TTC549 (cell line): ENCODE measurements at regions not wholly inside any gene's neighbourhood (a gene's known extent, or its start where the extent isn't known, plus 50 kb on each side); places are given as distances from the start of the nearest gene placed in this dataset.
"Not testable (repeated sequence)": the region's sequence is repeated elsewhere in the genome, so short reads cannot be mapped to it uniquely, and the experiment has no call there.

Experiments
- FAIRE-seq: peaks from 2 replicates; lab custom pipeline; 2012; peaks lifted over from hg19 to GRCh38; lab: Jason Lieb, UNC

DNA sequence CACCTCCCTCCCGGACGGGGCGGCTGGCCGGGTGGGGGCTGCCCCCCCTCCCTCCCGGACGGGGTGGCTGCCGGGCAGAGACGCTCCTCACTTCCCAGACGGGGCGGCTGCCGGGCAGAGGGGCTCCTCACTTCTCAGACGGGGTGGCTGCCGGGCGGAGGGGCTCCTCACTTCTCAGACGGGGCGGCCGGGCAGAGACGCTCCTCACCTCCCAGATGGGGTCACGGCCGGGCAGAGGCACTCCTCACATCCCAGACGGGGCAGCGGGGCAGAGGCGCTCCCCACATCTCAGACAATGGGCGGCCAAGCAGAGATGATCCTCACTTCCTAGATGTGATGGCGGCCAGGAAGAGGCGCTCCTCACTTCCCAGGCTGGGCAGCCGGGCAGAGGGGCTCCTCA lies 1430.4 kb upstream of the FLRT2 start:
- not testable (repeated sequence) for FAIRE-seq

DNA sequence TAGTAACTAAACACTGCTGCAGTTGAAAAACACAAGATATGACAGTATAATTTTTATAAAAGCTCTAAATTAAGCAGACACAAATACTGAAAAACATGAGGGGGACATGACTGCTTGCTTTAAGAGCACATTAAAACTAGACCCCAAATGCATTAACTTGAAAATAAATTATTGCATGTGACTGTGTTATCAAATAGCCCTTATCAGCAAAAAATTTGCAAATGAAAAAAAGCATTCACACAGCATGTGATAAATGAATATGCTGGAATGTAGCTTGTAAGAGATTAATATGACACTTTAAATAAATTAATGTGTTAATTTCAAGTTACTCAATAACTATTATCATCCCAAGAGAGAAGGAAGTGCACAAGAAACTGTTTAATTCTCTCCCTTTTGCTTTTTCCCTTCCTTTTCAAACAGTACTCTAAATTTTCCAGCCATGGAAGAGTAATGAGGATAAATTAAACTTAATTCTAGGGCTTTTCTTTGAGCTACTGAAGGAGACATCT lies 1422.1 kb upstream of the FLRT2 start:
- FAIRE-seq = no peak

DNA sequence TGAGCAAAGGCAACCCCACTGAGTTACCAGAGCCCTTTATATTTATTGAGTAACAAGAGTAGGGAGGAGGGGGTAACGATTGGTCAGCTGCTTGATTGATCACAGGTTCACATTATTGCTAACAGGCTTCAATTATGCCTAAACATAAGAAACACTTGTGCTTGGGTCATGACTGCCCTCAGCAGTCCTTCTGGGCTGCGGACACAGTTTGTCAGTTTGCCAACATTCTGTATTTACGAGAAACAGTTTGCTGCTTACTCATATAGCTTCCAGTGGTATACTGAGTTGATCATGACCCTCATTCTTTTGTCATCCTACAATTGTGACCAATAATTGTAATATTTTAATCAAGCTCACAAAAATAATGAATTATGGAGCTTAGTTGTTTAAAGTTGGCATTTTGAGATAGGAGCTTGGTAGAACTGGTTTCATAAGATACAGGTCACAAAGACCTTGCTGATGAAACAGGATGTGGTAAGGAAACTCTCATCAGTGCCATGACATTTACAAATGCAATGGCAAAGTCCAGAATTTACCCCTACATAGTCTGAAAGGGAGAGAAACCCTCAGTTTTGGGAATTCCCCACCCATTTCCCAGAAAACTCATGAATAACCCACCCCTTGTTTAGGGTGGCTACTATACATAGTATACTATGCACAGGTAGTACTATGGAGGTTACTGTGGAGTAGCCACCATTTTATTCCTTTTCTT lies 1421.0 kb upstream of the FLRT2 start:
- no peak for FAIRE-seq

DNA sequence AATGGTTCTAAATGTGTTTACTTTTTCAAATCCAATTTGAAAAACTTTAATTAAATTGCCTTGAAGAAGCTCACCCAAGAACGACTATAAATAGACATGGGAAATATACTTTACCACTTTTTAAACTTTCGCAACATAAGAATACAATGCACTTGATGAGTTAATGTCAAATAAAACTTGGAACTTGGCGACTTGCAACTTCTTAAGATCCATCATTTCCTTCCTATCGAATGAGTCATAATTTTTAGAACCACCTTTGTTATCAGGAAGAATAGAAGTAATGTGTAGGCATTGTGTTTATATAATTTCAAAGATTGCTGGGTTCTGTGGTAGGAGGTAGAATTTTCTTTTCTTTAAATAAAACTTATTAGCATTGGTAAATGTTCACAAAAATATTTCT lies 1417.4 kb upstream of the FLRT2 start:
- FAIRE-seq = no peak

DNA sequence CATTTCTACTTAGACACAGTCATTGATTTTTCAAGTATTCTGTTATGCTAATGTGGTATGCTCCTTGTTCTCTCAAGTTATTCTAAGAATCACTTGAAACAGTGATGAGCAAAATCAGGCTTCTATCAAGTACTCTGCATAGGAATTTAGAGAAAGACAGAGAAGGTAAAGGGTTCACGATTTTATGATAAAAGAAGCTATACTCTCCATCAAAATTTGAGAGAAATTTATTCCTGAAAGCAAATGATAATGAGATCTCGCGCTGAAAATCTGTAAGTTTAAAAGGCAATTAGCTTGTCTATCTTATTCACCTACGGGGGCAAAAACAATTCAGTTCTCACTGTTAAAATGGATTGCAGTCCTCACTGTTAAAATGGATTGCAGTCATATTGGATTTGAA lies 1404.3 kb upstream of the FLRT2 start:
- FAIRE-seq = no peak

DNA sequence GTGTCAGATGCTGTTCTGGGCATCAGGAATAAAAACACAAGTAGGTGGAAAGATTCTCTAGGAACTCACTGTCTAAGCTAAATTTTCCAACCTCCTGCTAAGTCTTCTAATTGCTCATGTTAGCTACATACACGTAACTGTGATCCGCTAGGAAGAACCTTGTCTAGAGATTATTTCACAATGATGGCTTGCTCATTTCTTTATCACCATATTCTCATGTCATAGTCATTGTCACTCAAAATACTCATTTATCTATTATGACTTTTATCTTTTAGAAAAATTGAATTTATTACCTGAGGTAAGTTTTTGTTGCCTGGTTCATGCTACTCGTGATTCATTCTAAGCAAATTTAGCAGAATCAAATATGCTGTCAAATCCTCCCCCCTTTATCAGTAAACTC lies 1402.4 kb upstream of the FLRT2 start:
- FAIRE-seq = no peak

DNA sequence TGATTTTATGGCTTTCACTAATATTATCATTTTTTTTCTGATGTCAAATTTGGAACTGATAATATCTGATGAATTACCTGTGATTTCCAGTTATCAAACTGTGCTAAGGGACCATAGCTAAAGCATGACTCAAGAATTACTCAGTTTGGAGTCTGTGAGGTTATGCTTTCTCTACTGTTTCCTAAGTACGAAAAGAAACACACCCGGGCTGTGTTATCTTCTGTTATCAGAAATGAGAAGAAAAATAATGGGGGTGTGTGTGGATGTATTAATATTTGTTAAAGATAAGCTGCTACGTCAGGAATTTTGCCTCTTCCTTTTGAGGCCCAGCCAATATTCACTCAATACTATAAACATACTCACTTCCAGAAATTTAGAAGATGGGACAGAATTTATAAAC lies 1401.9 kb upstream of the FLRT2 start:
- FAIRE-seq = no peak

DNA sequence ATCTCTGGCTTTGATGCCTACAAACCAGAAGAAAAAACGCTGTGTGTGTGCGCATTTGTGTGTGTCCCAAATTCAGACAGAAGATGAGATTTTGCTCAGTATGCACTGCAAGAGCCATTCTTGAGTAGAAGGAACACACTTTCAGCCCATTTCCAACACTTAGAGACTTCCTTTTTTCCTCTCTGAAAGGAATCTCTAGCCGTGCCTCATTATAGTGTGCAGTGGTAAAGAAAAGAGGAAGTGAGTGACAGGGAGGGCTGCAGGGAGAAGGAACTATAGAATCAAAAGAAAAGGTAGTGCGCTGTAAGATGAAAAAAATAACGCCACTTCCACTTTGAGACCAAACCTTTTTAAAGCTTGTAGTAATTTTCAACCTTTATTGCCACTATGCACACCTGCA lies 1400.9 kb upstream of the FLRT2 start:
- no peak for FAIRE-seq

DNA sequence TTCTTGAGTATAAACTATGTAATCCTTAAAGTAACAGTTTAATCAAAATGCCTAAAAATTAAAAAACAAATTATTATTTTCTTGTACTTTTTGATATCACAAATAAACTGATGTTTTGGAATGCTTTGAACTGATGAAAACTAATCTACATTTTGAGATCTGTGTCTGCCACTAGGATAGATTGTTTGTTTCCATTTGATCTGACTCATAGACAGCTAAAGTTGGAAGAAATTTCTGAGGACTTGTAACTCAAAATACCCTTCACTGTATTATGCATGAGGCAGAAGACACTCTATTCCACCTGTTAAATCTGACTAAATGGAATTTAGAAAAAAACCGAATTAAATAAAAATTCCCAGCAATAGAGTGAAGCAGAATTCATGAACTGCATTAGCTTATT lies 1400.0 kb upstream of the FLRT2 start:
- FAIRE-seq = no peak

DNA sequence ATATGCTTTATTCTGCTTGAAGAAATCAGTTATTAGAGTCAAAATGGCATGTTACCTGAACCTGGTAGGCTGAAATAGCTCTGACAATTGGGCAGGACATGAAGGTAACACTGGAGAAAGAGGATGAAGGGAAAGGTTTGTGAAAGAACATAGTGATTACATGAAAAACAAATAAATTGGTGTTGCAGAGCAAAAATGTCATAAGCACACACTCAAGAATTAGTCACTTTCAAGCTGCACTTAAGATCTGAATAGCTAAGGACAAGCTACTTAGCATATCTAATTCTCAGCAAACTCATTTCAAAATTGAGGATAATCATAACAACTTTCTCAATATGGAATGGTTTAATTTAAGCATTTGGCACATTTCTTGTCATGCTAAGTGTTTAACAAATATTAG lies 1398.0 kb upstream of the FLRT2 start:
- no peak for FAIRE-seq

DNA sequence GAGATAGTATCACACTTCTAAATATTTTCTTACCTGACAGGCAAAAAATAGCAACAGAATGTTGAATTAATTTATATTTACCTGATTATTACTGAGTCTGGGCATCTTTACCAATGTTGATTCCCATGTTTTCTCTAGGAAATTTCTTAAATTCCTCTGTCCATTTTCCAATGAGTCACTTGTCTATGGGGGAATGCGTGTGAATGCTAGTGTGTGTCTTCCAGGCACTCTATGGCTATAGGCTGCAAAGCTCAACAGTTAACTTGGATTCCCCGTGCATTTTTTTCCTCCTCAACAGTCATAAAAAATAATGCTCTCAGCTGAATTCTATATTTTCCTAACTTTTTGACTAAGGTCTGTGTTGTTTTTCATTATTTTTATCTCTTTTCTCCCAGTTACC lies 1385.8 kb upstream of the FLRT2 start:
- no peak for FAIRE-seq

DNA sequence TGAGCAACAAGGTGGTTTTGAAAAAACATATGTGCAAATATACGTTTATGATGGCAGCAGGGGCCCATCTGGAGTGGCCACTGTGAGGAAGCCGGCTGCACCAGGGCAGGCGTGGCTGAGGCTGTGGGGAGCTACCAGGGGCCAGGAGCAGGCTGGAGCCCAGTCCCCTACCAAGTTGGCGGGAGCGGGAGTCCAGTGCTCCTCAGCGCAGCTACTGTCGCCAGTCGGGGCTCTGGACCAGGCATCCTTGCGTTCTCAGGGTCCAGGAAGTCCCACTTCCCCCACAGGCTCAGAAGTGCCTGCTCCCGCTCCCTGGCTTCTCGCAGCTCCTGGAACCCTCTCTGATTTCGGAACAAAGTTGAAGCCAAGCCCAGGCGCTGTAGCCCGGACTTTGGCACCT lies 1377.5 kb upstream of the FLRT2 start:
- FAIRE-seq = no peak

DNA sequence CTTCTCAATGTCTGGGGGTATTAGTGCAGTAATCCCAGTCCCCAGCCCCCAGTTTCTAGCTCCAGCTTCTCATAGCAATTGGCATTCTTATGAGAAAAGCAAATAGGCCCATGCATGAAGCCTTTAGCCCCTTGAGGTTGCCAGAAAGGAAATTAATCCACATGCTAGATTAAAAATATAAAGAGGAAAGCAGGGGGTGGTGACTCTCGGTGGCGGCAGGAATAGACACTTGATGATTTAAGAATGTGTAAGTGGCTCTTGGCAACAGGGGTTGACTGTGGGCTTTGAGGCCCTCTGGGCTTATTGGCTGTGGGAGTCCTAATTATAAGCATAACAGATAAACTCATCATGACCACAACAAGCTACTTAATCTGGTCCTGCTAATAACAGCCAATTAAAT lies 1367.3 kb upstream of the FLRT2 start:
- FAIRE-seq = no peak

DNA sequence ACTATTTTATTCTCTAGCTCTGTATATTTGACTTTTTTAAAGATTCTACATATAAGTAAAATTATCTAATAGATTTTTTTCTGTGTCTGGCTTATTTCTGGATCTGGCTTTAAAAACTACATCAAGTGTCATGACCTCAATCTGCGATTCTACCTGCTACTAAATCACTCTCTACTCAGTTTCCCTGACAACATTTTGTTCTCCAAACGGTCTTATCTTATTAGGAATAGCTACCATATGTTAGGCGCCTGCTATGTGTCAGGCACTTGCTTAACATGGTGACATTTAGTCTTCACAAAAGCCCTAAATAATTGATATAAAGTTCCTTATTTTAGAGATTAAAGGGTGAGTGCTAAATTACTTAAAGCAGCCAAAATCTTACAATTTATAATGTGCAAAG lies 1362.9 kb upstream of the FLRT2 start:
- no peak for FAIRE-seq

DNA sequence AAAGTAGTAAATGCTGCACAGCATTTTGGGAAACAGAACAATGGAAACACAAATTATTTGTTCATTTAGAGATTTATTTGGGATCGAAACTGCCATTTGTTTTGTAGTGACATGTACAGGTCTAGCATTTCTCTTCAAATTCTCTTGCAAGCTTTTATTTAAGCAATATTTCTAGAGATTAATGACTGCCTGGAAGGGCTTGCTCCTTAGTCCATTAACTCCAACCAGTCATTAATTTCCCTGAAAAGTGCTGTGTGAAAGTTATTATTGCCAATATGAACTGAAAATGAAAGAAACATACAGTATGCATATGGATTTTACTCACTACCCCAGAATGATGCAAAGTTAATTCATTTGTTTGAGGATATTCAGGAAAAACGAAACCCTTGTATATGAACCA lies 1349.6 kb upstream of the FLRT2 start:
- FAIRE-seq = no peak

DNA sequence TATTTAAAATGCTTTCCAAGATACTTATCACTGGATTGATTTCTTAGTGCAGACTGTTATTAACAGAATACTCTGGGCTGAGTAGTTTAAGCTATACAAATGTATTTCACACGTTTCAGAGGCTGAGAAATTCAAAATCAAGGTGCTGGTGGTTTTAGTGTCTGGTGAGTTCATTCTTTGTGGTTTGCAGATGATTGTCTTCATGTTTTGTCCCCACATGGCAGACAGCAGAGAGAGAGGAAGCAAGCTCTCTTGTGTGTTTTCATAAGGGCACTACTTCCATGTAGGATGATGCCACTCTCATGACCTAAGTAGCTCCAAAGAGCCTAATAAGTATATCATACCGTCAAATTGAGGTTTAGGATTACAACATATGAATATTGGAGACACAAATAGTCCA lies 1348.9 kb upstream of the FLRT2 start:
- no peak for FAIRE-seq

DNA sequence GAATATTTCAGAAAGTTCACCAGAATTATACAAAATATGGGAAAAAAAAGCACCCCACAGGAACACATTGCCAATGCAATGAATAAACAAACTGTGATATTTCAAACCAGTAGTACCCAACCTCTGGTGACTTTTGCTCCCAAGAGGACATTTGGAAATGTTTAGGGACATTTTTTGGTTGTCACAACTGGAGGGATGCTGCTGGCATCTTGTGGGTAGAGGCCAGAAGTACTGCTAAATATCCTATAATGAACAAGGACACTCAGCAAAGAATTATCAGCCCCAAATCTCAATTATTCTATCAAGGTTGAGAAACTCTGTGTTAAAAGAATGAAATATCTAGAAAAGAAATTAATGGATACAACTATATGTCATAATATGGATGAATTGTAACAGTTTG lies 1334.4 kb upstream of the FLRT2 start:
- FAIRE-seq = no peak

DNA sequence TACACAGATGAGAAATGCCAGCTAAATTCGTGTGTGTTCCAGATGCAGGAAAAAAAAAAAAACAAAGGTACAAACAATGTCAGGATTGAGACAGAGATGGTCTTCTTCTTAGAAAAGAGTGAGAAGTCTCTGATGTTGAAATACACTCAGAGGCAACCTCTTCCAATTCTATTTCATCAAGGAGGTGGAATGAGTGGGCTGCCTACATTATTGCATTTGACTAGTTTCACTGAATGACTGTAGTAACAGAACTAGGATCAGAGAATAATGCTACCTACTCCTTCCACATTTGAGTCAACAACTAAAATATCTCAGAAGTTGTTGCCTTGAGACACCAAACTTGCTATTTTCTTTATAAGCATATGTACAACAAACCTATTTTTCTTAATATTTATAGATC lies 1332.2 kb upstream of the FLRT2 start:
- no peak for FAIRE-seq

DNA sequence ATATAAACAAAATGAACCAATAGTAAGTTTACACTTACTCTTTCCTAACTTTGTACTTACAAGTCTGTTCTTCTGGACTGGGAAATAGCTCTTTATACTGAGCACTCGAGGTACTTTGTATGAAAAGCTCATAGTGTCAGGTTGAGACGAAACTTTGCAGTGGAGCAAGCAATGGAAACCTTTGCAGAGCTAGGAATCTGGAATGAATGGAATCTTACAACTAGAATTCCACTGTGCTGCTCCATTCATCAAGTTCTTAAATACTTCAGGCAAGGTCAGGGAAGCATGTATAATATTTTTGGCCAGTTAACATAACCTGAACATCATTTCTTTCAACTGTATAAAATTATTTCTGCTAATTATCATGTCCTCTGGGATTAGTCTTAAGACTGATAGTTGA lies 1327.5 kb upstream of the FLRT2 start:
- FAIRE-seq = no peak

DNA sequence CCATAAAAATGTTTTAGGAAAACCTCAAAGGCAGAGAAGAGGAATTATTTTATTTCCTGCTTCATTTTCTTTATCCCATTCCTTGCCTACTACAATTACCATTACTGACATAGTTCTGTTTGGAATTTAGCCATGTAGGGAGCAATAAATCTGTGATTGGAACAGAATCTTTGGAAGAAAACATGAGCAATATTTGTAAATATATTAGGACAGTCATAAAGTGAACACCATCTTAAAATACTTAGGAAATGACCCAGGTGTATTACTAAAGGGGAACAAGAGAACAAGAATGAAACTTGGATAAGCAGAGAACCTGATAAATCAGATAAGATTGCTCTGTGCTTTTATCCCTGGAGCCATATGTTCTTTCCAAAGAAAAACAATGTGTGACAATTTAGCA lies 1326.0 kb upstream of the FLRT2 start:
- no peak for FAIRE-seq

DNA sequence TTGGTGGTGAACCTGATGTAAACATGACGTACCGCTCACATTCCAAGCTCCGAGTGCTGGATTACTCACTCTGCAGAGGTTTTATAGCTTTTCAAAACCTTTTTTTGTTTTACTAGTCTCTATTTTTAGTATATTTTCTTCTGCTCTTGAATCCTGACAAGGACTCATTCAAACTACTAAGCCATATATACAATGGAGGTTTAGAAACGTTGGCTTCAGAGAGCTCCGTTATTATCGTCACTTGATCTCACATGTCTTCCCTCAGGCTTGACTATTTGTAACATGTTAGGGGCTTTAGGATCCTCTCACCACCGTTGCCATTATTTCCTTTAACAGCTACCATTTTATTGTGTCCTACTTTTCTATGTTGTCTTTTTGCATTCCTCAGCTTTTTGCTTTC lies 1321.5 kb upstream of the FLRT2 start:
- no peak for FAIRE-seq

DNA sequence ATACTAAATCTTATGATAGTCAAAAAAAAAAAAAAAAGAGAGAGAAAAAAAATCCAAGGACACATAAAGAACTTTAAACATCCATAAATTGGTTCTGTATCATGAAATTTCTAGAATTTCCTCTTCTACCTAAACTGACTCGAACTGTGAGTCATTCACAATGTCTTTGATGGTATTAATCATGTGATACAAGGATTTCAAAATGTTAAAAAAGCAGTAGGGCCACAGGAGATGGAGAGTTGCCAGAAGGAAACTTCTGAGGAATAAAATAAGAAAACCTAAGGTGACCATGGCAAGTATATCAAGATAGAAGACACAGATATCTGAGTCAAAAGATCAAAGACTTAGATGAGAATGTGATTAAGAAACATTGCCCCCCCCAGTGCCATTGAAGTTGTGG lies 1320.9 kb upstream of the FLRT2 start:
- no peak for FAIRE-seq

DNA sequence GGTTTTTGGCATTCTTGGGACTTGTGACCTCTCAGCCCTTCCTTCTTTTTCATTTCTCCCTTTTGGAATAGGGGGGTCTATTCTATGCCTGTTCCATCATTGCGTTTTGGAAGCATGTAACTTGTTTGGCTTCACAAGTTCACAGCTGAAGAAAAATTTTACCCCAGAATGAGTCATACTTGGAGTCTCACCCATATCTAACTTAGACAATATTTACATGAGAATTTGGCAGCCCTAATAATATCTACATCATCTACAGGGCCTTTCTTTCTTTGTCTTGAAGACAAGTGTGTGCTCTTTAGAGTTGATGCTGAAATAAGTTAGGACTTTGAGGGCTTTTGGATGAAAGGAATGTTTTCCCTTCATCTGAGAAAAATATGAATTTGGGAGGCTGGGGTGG lies 1312.9 kb upstream of the FLRT2 start:
- no peak for FAIRE-seq

DNA sequence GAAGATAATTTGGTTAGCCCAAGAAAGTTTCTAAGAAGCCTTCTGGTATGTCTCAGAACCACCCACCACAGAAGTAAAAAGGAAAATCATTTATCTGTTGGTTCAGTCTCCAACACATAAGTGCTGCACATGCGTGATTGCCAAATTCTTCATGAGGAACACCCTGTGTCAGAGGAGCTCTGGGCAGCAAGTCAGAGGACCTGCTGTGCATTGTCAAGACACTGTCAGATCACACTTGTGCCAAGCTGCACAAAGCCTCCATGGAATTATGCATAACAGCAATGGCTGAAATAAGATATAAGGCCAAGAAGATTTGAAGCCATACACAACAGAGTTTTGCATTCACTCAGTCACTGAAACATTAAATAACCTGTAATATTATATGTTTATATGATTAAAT lies 1304.7 kb upstream of the FLRT2 start:
- FAIRE-seq = no peak

DNA sequence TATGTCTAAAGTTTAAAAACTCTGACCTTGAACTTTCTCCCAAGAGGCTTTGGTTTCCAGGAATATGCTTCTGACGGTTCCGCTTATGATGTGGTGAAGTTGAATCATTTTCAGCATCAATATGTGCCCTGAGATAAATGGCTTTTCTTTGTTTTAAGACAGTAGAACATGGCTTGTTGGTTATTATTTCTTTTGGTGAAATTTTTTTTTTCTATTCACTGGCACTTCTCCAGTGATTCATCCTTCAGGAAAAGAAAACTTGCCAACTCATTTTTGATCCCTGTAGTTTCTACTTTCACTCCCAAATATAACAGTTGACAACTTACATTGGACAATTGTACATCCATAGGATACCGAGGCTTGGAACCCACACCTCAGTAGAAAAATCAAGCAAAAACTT lies 1301.2 kb upstream of the FLRT2 start:
- FAIRE-seq = no peak
